ENCODE measurements at regions not wholly inside any gene's neighbourhood (a gene's known extent, or its start where the extent isn't known, plus 50 kb on each side); places are given as distances from the start of the nearest gene placed in this dataset.

DNA sequence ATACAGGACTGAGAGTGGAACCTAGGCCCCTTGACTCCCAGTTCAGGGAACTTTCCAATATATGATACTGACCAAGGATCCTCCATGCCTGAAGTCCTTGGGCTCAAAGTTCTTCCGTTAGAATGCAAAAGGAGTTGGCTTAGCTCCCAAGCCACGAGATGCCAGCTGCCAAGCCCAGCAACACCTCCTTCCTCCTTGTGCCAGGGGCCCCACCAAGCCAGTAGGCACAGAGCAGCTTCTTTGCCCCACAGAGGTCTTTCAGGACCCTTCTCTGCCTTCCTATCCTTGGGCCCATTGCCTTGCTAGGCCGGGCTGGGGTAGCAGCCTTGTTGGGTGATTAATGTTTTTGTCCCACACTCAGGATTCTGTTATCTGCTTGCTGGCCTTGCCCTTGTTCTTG is 105.6 kb downstream of the EFNB1 start:
- DNase-seq (ENCODE audit: low read depth, low spot score) (no peak), ATAC-seq (no peak)
- BruUV-seq (replicated peaks) = no TSS peak
- Histone ChIP-seq H3K27ac (ENCODE audit: low read length) (no peak overlapping the region), H3K36me3 (ENCODE audit: control insufficient read depth, insufficient read depth, low read length) (no peaks in the 10 kb centered on the region), H3K27me3 (ENCODE audit: control insufficient read depth, insufficient read depth, low read length) (no peaks in the 10 kb centered on the region), H3K4me1 (ENCODE audit: control insufficient read depth, insufficient read depth, low read length) (no peaks in the 10 kb centered on the region), H3K4me3 (ENCODE audit: low read depth in 2 of 2, low read length in 2 of 2) (no peak overlapping the region), H3K9me3 (ENCODE audit: control insufficient read depth, insufficient read depth, low read depth, low read length) (no peaks in the 10 kb centered on the region)
- ChIA-PET POLR2A (no interaction called here), CTCF (no interaction called here)
- in situ Hi-C loops (cut with HindIII; ENCODE audit: low pct_unique_long_range_greater_than_20kb, low sequenced_read_pairs) = no loop called here
- TF ChIP-seq TCF7L2 (IDR thresholded peaks at IDR 0.05; ENCODE audit: low read depth, low read length) (no peak), SIN3A (IDR thresholded peaks at IDR 0.05; ENCODE audit: borderline replicate concordance, insufficient read depth, low read depth, low read length) (no peak), POLR2AphosphoS5 (IDR thresholded peaks at IDR 0.05; ENCODE audit: low read depth, low read length) (no peak)
- TF ChIP-seq, protein P1, sequence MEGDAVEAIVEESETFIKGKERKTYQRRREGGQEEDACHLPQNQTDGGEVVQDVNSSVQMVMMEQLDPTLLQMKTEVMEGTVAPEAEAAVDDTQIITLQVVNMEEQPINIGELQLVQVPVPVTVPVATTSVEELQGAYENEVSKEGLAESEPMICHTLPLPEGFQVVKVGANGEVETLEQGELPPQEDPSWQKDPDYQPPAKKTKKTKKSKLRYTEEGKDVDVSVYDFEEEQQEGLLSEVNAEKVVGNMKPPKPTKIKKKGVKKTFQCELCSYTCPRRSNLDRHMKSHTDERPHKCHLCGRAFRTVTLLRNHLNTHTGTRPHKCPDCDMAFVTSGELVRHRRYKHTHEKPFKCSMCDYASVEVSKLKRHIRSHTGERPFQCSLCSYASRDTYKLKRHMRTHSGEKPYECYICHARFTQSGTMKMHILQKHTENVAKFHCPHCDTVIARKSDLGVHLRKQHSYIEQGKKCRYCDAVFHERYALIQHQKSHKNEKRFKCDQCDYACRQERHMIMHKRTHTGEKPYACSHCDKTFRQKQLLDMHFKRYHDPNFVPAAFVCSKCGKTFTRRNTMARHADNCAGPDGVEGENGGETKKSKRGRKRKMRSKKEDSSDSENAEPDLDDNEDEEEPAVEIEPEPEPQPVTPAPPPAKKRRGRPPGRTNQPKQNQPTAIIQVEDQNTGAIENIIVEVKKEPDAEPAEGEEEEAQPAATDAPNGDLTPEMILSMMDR (IDR thresholded peaks at IDR 0.05) = no peak
- TF ChIP-seq, protein P2, sequence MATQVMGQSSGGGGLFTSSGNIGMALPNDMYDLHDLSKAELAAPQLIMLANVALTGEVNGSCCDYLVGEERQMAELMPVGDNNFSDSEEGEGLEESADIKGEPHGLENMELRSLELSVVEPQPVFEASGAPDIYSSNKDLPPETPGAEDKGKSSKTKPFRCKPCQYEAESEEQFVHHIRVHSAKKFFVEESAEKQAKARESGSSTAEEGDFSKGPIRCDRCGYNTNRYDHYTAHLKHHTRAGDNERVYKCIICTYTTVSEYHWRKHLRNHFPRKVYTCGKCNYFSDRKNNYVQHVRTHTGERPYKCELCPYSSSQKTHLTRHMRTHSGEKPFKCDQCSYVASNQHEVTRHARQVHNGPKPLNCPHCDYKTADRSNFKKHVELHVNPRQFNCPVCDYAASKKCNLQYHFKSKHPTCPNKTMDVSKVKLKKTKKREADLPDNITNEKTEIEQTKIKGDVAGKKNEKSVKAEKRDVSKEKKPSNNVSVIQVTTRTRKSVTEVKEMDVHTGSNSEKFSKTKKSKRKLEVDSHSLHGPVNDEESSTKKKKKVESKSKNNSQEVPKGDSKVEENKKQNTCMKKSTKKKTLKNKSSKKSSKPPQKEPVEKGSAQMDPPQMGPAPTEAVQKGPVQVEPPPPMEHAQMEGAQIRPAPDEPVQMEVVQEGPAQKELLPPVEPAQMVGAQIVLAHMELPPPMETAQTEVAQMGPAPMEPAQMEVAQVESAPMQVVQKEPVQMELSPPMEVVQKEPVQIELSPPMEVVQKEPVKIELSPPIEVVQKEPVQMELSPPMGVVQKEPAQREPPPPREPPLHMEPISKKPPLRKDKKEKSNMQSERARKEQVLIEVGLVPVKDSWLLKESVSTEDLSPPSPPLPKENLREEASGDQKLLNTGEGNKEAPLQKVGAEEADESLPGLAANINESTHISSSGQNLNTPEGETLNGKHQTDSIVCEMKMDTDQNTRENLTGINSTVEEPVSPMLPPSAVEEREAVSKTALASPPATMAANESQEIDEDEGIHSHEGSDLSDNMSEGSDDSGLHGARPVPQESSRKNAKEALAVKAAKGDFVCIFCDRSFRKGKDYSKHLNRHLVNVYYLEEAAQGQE (IDR thresholded peaks at IDR 0.05; ENCODE audit: insufficient read depth in 1 of 2, low read depth in 2 of 2, low read length in 1 of 2) = no peak
- intact Hi-C loops (cut with micrococcal nuclease; ENCODE audit: unreplicated experiment) = no loop called here

DNA sequence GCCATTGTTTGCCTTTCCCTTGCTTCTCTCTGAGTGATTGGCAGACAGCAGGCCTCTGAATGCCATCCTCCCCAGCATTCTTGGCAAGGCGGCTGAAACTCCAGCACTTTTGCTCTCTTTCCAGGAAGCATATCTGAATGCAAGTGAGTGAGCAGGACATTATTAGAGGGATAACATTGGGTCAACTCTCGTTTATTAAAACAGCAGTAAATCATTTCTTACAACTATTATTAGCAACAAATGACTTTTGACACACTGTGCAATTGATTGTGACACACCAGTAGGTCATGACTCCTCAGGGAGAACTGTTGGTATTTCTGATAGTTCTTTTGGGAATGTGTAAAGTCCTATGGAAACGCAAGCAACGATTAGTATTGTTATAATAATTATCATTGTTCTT is 103.8 kb downstream of the EFNB1 start:
- Histone ChIP-seq H3K4me3 (ENCODE audit: low read depth in 2 of 2, low read length in 2 of 2) (no peak overlapping the region), H3K27me3 (ENCODE audit: control insufficient read depth, insufficient read depth, low read length) (no peaks in the 10 kb centered on the region), H3K36me3 (ENCODE audit: control insufficient read depth, insufficient read depth, low read length) (no peaks in the 10 kb centered on the region), H3K4me1 (ENCODE audit: control insufficient read depth, insufficient read depth, low read length) (no peaks in the 10 kb centered on the region), H3K9me3 (ENCODE audit: control insufficient read depth, insufficient read depth, low read depth, low read length) (no peaks in the 10 kb centered on the region), H3K27ac (ENCODE audit: low read length) (no peak overlapping the region)
- ChIA-PET CTCF (no interaction called here), POLR2A (no interaction called here)
- DNase-seq (ENCODE audit: low read depth, low spot score) (no peak), ATAC-seq (no peak)
- TF ChIP-seq SIN3A (IDR thresholded peaks at IDR 0.05; ENCODE audit: borderline replicate concordance, insufficient read depth, low read depth, low read length) (no peak), TCF7L2 (IDR thresholded peaks at IDR 0.05; ENCODE audit: low read depth, low read length) (no peak), POLR2AphosphoS5 (IDR thresholded peaks at IDR 0.05; ENCODE audit: low read depth, low read length) (no peak)
- TF ChIP-seq, protein P1 (IDR thresholded peaks at IDR 0.05) = no peak
- TF ChIP-seq, protein P2 (IDR thresholded peaks at IDR 0.05; ENCODE audit: insufficient read depth in 1 of 2, low read depth in 2 of 2, low read length in 1 of 2) = no peak
- in situ Hi-C loops (cut with HindIII; ENCODE audit: low pct_unique_long_range_greater_than_20kb, low sequenced_read_pairs) = no loop called here
- intact Hi-C loops (cut with micrococcal nuclease; ENCODE audit: unreplicated experiment) = no loop called here
- no TSS peak for BruUV-seq (replicated peaks)
